GM12878 (cell line): ENCODE measurements at regions not wholly inside any gene's neighbourhood (a gene's known extent, or its start where the extent isn't known, plus 50 kb on each side); places are given as distances from the start of the nearest gene placed in this dataset.

Experiments used
- ATAC-seq: fragments of 200-7000 bp; cut with Tn5 transposase; 3 replicates; pipeline ENCODE4 v1.9.1; 2020; ENCODE audit warnings: mild to moderate bottlenecking, moderate library complexity
- BruUV-seq: library from RNA; stranded (reverse); fragments of 400-500 nt; replicated peaks from 2 replicates; lab custom pipeline; 2021; lab: Mats Ljungman, UMichigan
- CTCF ChIA-PET: fragments of 300-600 bp; sonication (Branson Sonifier 250); formaldehyde crosslinking; extraction: SDS; loops from one replicate; lab custom pipeline; 2021; ENCODE audit warnings: inconsistent platforms; lab: Yijun Ruan, JAX
- POLR2A ChIA-PET: fragments of 350-600 bp; formaldehyde crosslinking; extraction: SDS; loops from one replicate; lab custom pipeline; 2021; ENCODE audit warnings: inconsistent platforms; lab: Charles Lee
- RAD21 ChIA-PET: fragments of 300-600 bp; sonication (Branson Sonifier 250); formaldehyde crosslinking; loops from one replicate; lab custom pipeline; 2023; ENCODE audit warnings: antibody characterized with exemption; ENCODE audit not compliant: unreplicated experiment; lab: Charles Lee
- SMC1A ChIA-PET: fragments of 300-600 bp; sonication (Branson Sonifier 250); formaldehyde crosslinking; loops from one replicate; lab custom pipeline; 2023; ENCODE audit not compliant: unreplicated experiment, uncharacterized antibody; lab: Charles Lee
- DNase-seq: peaks from one replicate; pipeline ENCODE4 v3.0.0-alpha.2; 2011; ENCODE audit warnings: low read depth, low spot score
- FAIRE-seq: peaks from 3 replicates; lab custom pipeline; 2011; peaks lifted over from hg19 to GRCh38; lab: Jason Lieb, UNC
- H2AFZ ChIP-seq: 2 replicates; pipeline ENCODE4 v1.6.0; 2011; ENCODE audit warnings: low read depth, low read length, control low read depth; ENCODE audit not compliant: control insufficient read depth
- H3K27ac ChIP-seq: 2 replicates; pipeline ENCODE4 v1.5.1; 2011; ENCODE audit warnings: control low read depth; ENCODE audit not compliant: control insufficient read depth, insufficient read depth
- H3K27me3 ChIP-seq, 2 experiments: replicated peaks in 1 of 2; 2 replicates each; pipeline versions ENCODE4 v1.6.0 to v1.6.1; 2011; ENCODE audit warnings: low read length in 1 of 2; ENCODE audit not compliant: control insufficient read depth in 2 of 2, insufficient read depth in 2 of 2
- H3K36me3 ChIP-seq, 2 experiments: 2 replicates each; pipeline ENCODE4 v1.5.1; 2011; ENCODE audit warnings: low read length in 1 of 2; ENCODE audit not compliant: control insufficient read depth in 2 of 2, insufficient read depth in 2 of 2
- H3K4me1 ChIP-seq: 2 replicates; pipeline ENCODE4 v1.6.1; 2011; ENCODE audit warnings: mild to moderate bottlenecking, low read length, moderate library complexity, mixed read lengths; ENCODE audit not compliant: control insufficient read depth, insufficient read depth
- H3K4me2 ChIP-seq: 2 replicates; pipeline ENCODE4 v1.6.0; 2011; ENCODE audit warnings: control low read depth; ENCODE audit not compliant: control insufficient read depth, insufficient read depth
- H3K4me3 ChIP-seq: fragments of 200-600 bp; sonication (generic); 2 replicates; pipeline ENCODE4 v1.5.1; 2016
- H3K79me2 ChIP-seq: 2 replicates; pipeline ENCODE4 v1.6.0; 2011; ENCODE audit warnings: low read length; ENCODE audit not compliant: control insufficient read depth, insufficient read depth
- H3K9ac ChIP-seq: 2 replicates; pipeline ENCODE4 v1.8.0; 2011; ENCODE audit warnings: low read length, control low read depth, mixed read lengths; ENCODE audit not compliant: control insufficient read depth, insufficient read depth
- H3K9me3 ChIP-seq: replicated peaks from 3 replicates; pipeline ENCODE4 v1.5.1; 2011; ENCODE audit warnings: mild to moderate bottlenecking, low read length; ENCODE audit not compliant: control insufficient read depth, insufficient read depth
- H4K20me1 ChIP-seq: 2 replicates; pipeline ENCODE4 v1.6.0; 2011; ENCODE audit not compliant: control insufficient read depth, insufficient read depth
- CHD1 ChIP-seq: IDR thresholded peaks from 2 replicates; pipeline ENCODE4 v1.6.1; 2012; ENCODE audit warnings: low read depth, low read length, improper control_type of control experiment
- EED ChIP-seq: sonication (generic); IDR thresholded peaks from 2 replicates; pipeline ENCODE4 v1.6.1; 2016; ENCODE audit warnings: antibody characterized with exemption, low read depth
- FOXM1 ChIP-seq: IDR thresholded peaks from 2 replicates; pipeline ENCODE4 v1.6.1; 2012; ENCODE audit warnings: low read depth, mild to moderate bottlenecking, inconsistent platforms, low read length, moderate library complexity
- GATAD2B ChIP-seq: fragments of 450-650 bp; conservative IDR thresholded peaks from 2 replicates; pipeline ENCODE4 v1.6.1; 2017; ENCODE audit warnings: low read depth, mild to moderate bottlenecking, moderate library complexity
- HCFC1 ChIP-seq: fragments of 150-350 bp; IDR thresholded peaks from 2 replicates; pipeline ENCODE4 v1.6.1; 2014; ENCODE audit warnings: low read length
- KDM1A ChIP-seq: fragments of 200-600 bp; sonication (generic); IDR thresholded peaks from 2 replicates; pipeline ENCODE4 v1.6.1; 2016; ENCODE audit warnings: borderline replicate concordance
- KLF5 ChIP-seq: fragments of 450-650 bp; IDR thresholded peaks from 2 replicates; pipeline ENCODE4 v1.6.1; 2014; ENCODE audit warnings: mild to moderate bottlenecking; ENCODE audit not compliant: partially characterized antibody
- NR2C2 ChIP-seq: IDR thresholded peaks from 2 replicates; pipeline ENCODE4 v1.6.1; 2011; ENCODE audit warnings: borderline replicate concordance, low read depth; ENCODE audit not compliant: control insufficient read depth, insufficient read length
- RELA ChIP-seq: fragments of 450-650 bp; IDR thresholded peaks from 2 replicates; pipeline ENCODE4 v1.8.0; 2014; ENCODE audit warnings: borderline replicate concordance; ENCODE audit not compliant: partially characterized antibody
- RFX5 ChIP-seq: IDR thresholded peaks from 2 replicates; pipeline ENCODE4 v1.6.1; 2011; ENCODE audit warnings: low read depth, low read length, improper control_type of control experiment
- SIN3A ChIP-seq: IDR thresholded peaks from 2 replicates; pipeline ENCODE4 v1.6.1; 2012; ENCODE audit warnings: low read depth, low read length, improper control_type of control experiment
- SMC3 ChIP-seq: IDR thresholded peaks from 2 replicates; pipeline ENCODE4 v1.6.1; 2011; ENCODE audit warnings: low read length, improper control_type of control experiment, borderline replicate concordance
- STAT3 ChIP-seq: IDR thresholded peaks from 2 replicates; pipeline ENCODE4 v1.6.1; 2011; ENCODE audit warnings: low read depth, low read length, improper control_type of control experiment
- SUZ12 ChIP-seq: fragments of 200-600 bp; sonication (generic); IDR thresholded peaks from one replicate; pipeline ENCODE4 v1.6.1; 2018; ENCODE audit warnings: antibody characterized with exemption, mild to moderate bottlenecking; ENCODE audit not compliant: unreplicated experiment
- TAF1 ChIP-seq: IDR thresholded peaks from 2 replicates; pipeline ENCODE4 v1.6.1; 2011; ENCODE audit warnings: mild to moderate bottlenecking, low read depth, low read length, borderline replicate concordance
- TCF12 ChIP-seq: IDR thresholded peaks from 2 replicates; pipeline ENCODE4 v1.6.1; 2011; ENCODE audit warnings: low read depth, mild to moderate bottlenecking, low read length
- whole genome bisulfite sequencing: methylation state at CpG from one replicate; pipeline ENCODE4 v1.1.6; 2016; ENCODE audit warnings: low lambda C conversion rate; ENCODE audit not compliant: insufficient replicate concordance, insufficient coverage; ENCODE audit errors: missing lambda C conversion rate; 5-methylcytosine and 5-hydroxymethylcytosine counted together
- in situ Hi-C: fragments of 300-500 bp; cut with MboI; formaldehyde crosslinking; loops from 9 replicates; pipeline ENCODE4 v1.14.3; 2018; ENCODE audit warnings: mixed read lengths
- intact Hi-C: fragments of 100-400 bp; cut with micrococcal nuclease; formaldehyde crosslinking; loops from one replicate; pipeline ENCODE4 v1.14.2; 2022; ENCODE audit not compliant: unreplicated experiment
- TF ChIP-seq, protein P1 (sequence below): fragments of 450-650 bp; IDR thresholded peaks from 2 replicates; pipeline ENCODE4 v1.6.1; 2016; ENCODE audit warnings: mild to moderate bottlenecking, moderate library complexity, borderline replicate concordance
- TF ChIP-seq, protein P2 (sequence below): fragments of 450-650 bp; formaldehyde crosslinking; IDR thresholded peaks from 2 replicates; pipeline ENCODE4 v1.4.0; 2022; ENCODE audit warnings: mild to moderate bottlenecking, moderate library complexity

DNA sequence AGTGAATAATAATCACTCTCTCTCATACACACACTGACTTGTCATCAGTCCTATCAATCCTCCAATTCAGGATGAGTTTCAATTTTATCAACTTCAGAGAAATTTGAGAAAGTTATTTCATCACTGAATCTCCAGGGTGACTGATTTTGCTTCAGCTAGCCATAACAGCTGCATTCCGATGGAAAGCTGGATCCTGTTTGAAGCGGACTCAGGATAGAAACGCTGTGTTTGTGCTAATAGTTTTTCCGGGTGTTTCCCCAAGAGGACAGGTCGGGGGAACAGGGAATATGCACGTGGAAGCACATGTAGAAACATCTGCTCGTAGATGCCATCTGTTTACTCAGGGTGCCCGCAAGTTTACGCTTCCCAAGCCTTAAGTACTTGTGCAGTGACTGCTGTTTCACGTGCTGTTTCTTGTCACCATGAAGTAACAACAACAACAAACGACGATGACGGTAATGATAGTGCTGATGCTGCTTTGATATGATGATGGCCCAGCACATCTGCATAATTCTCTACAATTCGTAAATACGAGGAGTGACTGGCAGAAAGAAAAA is 263.7 kb upstream of the DAPK1 start (continued):
- TF ChIP-seq, protein P1, sequence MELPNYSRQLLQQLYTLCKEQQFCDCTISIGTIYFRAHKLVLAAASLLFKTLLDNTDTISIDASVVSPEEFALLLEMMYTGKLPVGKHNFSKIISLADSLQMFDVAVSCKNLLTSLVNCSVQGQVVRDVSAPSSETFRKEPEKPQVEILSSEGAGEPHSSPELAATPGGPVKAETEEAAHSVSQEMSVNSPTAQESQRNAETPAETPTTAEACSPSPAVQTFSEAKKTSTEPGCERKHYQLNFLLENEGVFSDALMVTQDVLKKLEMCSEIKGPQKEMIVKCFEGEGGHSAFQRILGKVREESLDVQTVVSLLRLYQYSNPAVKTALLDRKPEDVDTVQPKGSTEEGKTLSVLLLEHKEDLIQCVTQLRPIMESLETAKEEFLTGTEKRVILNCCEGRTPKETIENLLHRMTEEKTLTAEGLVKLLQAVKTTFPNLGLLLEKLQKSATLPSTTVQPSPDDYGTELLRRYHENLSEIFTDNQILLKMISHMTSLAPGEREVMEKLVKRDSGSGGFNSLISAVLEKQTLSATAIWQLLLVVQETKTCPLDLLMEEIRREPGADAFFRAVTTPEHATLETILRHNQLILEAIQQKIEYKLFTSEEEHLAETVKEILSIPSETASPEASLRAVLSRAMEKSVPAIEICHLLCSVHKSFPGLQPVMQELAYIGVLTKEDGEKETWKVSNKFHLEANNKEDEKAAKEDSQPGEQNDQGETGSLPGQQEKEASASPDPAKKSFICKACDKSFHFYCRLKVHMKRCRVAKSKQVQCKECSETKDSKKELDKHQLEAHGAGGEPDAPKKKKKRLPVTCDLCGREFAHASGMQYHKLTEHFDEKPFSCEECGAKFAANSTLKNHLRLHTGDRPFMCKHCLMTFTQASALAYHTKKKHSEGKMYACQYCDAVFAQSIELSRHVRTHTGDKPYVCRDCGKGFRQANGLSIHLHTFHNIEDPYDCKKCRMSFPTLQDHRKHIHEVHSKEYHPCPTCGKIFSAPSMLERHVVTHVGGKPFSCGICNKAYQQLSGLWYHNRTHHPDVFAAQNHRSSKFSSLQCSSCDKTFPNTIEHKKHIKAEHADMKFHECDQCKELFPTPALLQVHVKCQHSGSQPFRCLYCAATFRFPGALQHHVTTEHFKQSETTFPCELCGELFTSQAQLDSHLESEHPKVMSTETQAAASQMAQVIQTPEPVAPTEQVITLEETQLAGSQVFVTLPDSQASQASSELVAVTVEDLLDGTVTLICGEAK = no peak
- TF ChIP-seq, all 136 proteins: peak for 0

DNA sequence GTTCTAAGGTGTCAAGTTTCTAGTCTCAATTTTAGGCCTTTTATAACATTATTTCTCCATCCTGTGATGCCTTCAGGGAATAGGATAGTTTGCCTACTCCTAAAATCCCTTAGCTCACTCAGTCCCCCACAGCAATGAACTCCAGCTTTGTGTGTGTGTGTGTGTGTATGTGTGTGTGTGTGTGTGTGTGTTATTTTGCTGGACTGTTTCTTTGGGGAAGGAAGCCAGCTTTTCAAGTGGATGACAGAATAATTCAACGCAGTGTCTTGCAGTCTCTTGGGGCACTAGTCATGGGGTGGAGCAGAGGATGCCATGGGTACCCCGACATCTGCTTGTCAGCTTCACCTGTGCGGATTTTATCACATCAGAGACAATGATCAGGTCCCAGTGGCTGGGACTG is 262.8 kb upstream of the DAPK1 start:
- intact Hi-C loops (no loop called here), in situ Hi-C loops (no loop called here)
- no peaks in the 10 kb centered on the region for H3K4me1 ChIP-seq
- ATAC-seq (no peak), DNase-seq (no peak), FAIRE-seq (no peak)
- BruUV-seq = no TSS peak
- no peaks in the 10 kb centered on the region for H3K36me3 ChIP-seq
- RAD21 ChIA-PET = no interaction called here
- POLR2A ChIA-PET = no interaction called here
- no peak overlapping the region for H2AFZ ChIP-seq
- H3K9ac ChIP-seq = no peak overlapping the region
- no peaks in the 10 kb centered on the region for H4K20me1 ChIP-seq
- no peak overlapping the region for H3K27ac ChIP-seq
- SMC1A ChIA-PET = interaction anchor here (0.7 kb wide), 1 partner anchor 713 kb away, joined by 3 read pairs; no protein-coding TSS in a partner anchor
- no peaks in the 10 kb centered on the region for H3K9me3 ChIP-seq
- no peaks in the 10 kb centered on the region; a peak in 2 of 4 replicates for H3K27me3 ChIP-seq
- H3K4me3 ChIP-seq = no peak overlapping the region
- no peak overlapping the region for H3K4me2 ChIP-seq
- no peaks in the 10 kb centered on the region for H3K79me2 ChIP-seq
- WGBS = 0% methylated on average over 2 of the region's 3 CpGs
- CTCF ChIA-PET = interaction anchor here (0.7 kb wide), 1 partner anchor 156 kb away, joined by 3 read pairs; no protein-coding TSS in a partner anchor
- TF ChIP-seq GATAD2B = no peak
- no peak for TF ChIP-seq TAF1
- no peak for TF ChIP-seq FOXM1
- no peak for TF ChIP-seq KDM1A
- TF ChIP-seq, protein P2, sequence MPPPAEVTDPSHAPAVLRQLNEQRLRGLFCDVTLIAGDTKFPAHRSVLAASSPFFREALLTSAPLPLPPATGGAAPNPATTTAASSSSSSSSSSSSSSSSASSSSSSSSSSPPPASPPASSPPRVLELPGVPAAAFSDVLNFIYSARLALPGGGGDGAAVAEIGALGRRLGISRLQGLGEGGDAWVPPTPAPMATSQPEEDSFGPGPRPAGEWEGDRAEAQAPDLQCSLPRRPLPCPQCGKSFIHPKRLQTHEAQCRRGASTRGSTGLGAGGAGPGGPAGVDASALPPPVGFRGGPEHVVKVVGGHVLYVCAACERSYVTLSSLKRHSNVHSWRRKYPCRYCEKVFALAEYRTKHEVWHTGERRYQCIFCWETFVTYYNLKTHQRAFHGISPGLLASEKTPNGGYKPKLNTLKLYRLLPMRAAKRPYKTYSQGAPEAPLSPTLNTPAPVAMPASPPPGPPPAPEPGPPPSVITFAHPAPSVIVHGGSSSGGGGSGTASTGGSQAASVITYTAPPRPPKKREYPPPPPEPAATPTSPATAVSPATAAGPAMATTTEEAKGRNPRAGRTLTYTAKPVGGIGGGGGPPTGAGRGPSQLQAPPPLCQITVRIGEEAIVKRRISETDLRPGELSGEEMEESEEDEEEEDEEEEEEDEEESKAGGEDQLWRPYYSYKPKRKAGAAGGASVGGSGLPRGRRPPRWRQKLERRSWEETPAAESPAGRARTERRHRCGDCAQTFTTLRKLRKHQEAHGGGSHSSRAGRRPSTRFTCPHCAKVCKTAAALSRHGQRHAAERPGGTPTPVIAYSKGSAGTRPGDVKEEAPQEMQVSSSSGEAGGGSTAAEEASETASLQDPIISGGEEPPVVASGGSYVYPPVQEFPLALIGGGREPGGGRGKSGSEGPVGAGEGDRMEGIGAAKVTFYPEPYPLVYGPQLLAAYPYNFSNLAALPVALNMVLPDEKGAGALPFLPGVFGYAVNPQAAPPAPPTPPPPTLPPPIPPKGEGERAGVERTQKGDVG (CRISPR knock-in tag) = no peak
- no peak for TF ChIP-seq STAT3
- no peak for TF ChIP-seq KLF5
- no peak for TF ChIP-seq RELA
- TF ChIP-seq SUZ12 = no peak
- TF ChIP-seq RFX5 = no peak
- TF ChIP-seq SMC3 = no peak
- TF ChIP-seq HCFC1 = no peak
- no peak for TF ChIP-seq SIN3A
- no peak for TF ChIP-seq EED
- TF ChIP-seq NR2C2 = no peak
- no peak for TF ChIP-seq TCF12
- TF ChIP-seq CHD1 = no peak
